HCT116 (cell line): ENCODE measurements at regions not wholly inside any gene's neighbourhood (a gene's known extent, or its start where the extent isn't known, plus 50 kb on each side); places are given as distances from the start of the nearest gene placed in this dataset.
A peak's percentile ranks its signal among the peaks of the same experiment; 100 is the strongest.

ENCODE experiments used
- ATAC-seq: fragments of 200-7000 bp; cut with Tn5 transposase; 2 replicates; pipeline ENCODE4 v1.9.1; 2020; ENCODE audit warnings: mild to moderate bottlenecking, moderate library complexity
- BruUV-seq: library from RNA; stranded (reverse); fragments of 400-500 nt; replicated peaks from 2 replicates; lab custom pipeline; 2021; lab: Mats Ljungman, UMichigan
- CTCF ChIA-PET: fragments of 300-600 bp; sonication (Branson Sonifier 250); formaldehyde crosslinking; loops from one replicate; lab custom pipeline; 2021; ENCODE audit warnings: antibody characterized with exemption; lab: Charles Lee
- POLR2A ChIA-PET: fragments of 300-600, 350-600 bp; sonication (Branson Sonifier 250); formaldehyde crosslinking; loops from one replicate; lab custom pipeline; 2021; ENCODE audit warnings: antibody characterized with exemption; lab: Charles Lee
- RAD21 ChIA-PET, 2 experiments: fragments of 300-600 bp; sonication (Branson Sonifier 250); formaldehyde crosslinking; loops; one replicate each; lab custom pipeline; 2023; ENCODE audit warnings: low total read pairs in 2 of 2; ENCODE audit not compliant: uncharacterized antibody in 2 of 2, unreplicated experiment in 2 of 2, low non-redundant PET in 1 of 2; lab: Charles Lee
- DNase-seq: peaks from one replicate; pipeline ENCODE4 v3.0.0-alpha.2; 2010; ENCODE audit warnings: low read depth, low spot score
- H2AFZ ChIP-seq: fragments of 200-600 bp; shearing (Covaris generic), sonication (generic); 2 replicates; pipeline ENCODE4 v1.6.1; 2017; ENCODE audit warnings: low read depth, mixed run types, mixed read lengths, antibody characterized with exemption, low read length; ENCODE audit not compliant: poor library complexity, severe bottlenecking
- H3K27ac ChIP-seq: 2 replicates; pipeline ENCODE4 v1.5.1; 2012; ENCODE audit warnings: low read depth, low read length
- H3K27me3 ChIP-seq: fragments of 200-600 bp; sonication (generic); 2 replicates; pipeline ENCODE4 v1.6.1; 2016; ENCODE audit warnings: mixed run types, low read length, mixed read lengths; ENCODE audit not compliant: insufficient read depth
- H3K36me3 ChIP-seq, 2 experiments: fragments of 200-500 bp in 1 of 2; fragments of 200-600 bp in 1 of 2; sonication (Bioruptor generic) in 1 of 2; sonication (generic) in 1 of 2; 2 replicates each; pipeline versions ENCODE4 v1.5.1 to v1.6.1; 2014 to 2016; ENCODE audit warnings: low read length in 2 of 2, inconsistent platforms in 1 of 2, mixed read lengths in 1 of 2, mixed run types in 1 of 2; ENCODE audit not compliant: insufficient read depth in 2 of 2, control insufficient read depth in 1 of 2
- H3K4me1 ChIP-seq, 2 experiments: fragments of 200-600 bp in 1 of 2; sonication (generic) in 1 of 2; 2 replicates each; pipeline versions ENCODE4 v1.5.1 to v1.6.1; 2012 to 2017; ENCODE audit warnings: low read length in 2 of 2, inconsistent platforms in 1 of 2, mild to moderate bottlenecking in 1 of 2, mixed read lengths in 1 of 2, mixed run types in 1 of 2, moderate library complexity in 1 of 2; ENCODE audit not compliant: insufficient read depth in 2 of 2, control insufficient read depth in 1 of 2
- H3K4me2 ChIP-seq: fragments of 200-600 bp; sonication (generic); 2 replicates; pipeline ENCODE4 v1.6.1; 2017; ENCODE audit warnings: mixed run types, low read length, mixed read lengths
- H3K4me3 ChIP-seq, 2 experiments: fragments of 200-600 bp in 1 of 2; sonication (generic) in 1 of 2; replicated peaks in 1 of 2; 2 replicates each; pipeline ENCODE4 v1.5.1; 2011 to 2016; ENCODE audit warnings: low read length in 2 of 2, control low read depth in 1 of 2, low read depth in 1 of 2, mild to moderate bottlenecking in 1 of 2, mixed read lengths in 1 of 2, mixed run types in 1 of 2
- H3K79me2 ChIP-seq: fragments of 200-600 bp; sonication (generic); 2 replicates; pipeline ENCODE4 v1.6.1; 2017; ENCODE audit warnings: mild to moderate bottlenecking, mixed run types, low read length, moderate library complexity, mixed read lengths; ENCODE audit not compliant: insufficient read depth
- H3K9ac ChIP-seq: fragments of 200-600 bp; sonication (generic); 2 replicates; pipeline ENCODE4 v1.6.1; 2016; ENCODE audit warnings: low read length, mixed read lengths
- H3K9me2 ChIP-seq: fragments of 200-600 bp; sonication (generic), shearing (Covaris generic); 2 replicates; pipeline ENCODE4 v1.6.1; 2017; ENCODE audit warnings: mixed run types, mild to moderate bottlenecking, moderate library complexity; ENCODE audit not compliant: insufficient read depth
- H3K9me3 ChIP-seq, 2 experiments: fragments of 200-500 bp in 1 of 2; fragments of 200-600 bp in 1 of 2; sonication (Bioruptor generic) in 1 of 2; sonication (generic) in 1 of 2; 2 replicates each; pipeline ENCODE4 v1.6.1; 2014 to 2017; ENCODE audit warnings: low read length in 2 of 2, mixed read lengths in 2 of 2, inconsistent platforms in 1 of 2, low read depth in 1 of 2, mild to moderate bottlenecking in 1 of 2, mixed run types in 1 of 2, moderate library complexity in 1 of 2; ENCODE audit not compliant: control insufficient read depth in 1 of 2, insufficient read depth in 1 of 2
- H4K20me1 ChIP-seq: fragments of 200-600 bp; sonication (generic), shearing (Covaris generic); 2 replicates; pipeline ENCODE4 v1.6.1; 2017; ENCODE audit warnings: mixed run types, mild to moderate bottlenecking, moderate library complexity; ENCODE audit not compliant: insufficient read depth
- ELF1 ChIP-seq: IDR thresholded peaks from 2 replicates; pipeline ENCODE4 v1.6.1; 2012; ENCODE audit warnings: low read depth, borderline replicate concordance
- EZH2 ChIP-seq: fragments of 200-600 bp; sonication (generic); IDR thresholded peaks from 2 replicates; pipeline ENCODE4 v1.6.1; 2017; ENCODE audit warnings: antibody characterized with exemption, mixed run types
- FOSL1 ChIP-seq: IDR thresholded peaks from 2 replicates; pipeline ENCODE4 v1.6.1; 2012; ENCODE audit warnings: low read depth
- JUND ChIP-seq: IDR thresholded peaks from 2 replicates; pipeline ENCODE4 v1.6.1; 2012
- RAD21 ChIP-seq: IDR thresholded peaks from 2 replicates; pipeline ENCODE4 v1.6.1; 2012; ENCODE audit warnings: low read depth, mild to moderate bottlenecking
- SIN3A ChIP-seq: IDR thresholded peaks from 2 replicates; pipeline ENCODE4 v1.6.1; 2012; ENCODE audit warnings: low read depth
- SP1 ChIP-seq: IDR thresholded peaks from 2 replicates; pipeline ENCODE4 v1.6.1; 2012; ENCODE audit warnings: low read depth
- YY1 ChIP-seq: IDR thresholded peaks from 2 replicates; pipeline ENCODE4 v1.6.1; 2011; ENCODE audit warnings: low read length, low read depth, moderate library complexity, mild to moderate bottlenecking; ENCODE audit not compliant: insufficient replicate concordance; ENCODE audit errors: extremely low read depth
- ZNF274 ChIP-seq: fragments of 200-500 bp; sonication (Bioruptor generic); IDR thresholded peaks from 2 replicates; pipeline ENCODE4 v1.6.1; 2014; ENCODE audit warnings: mild to moderate bottlenecking, low read depth, low read length, inconsistent platforms
- intact Hi-C: fragments of 100-400 bp; cut with micrococcal nuclease; formaldehyde crosslinking; loops from 2 replicates; pipeline ENCODE4 v1.10.0; 2022
- TF ChIP-seq, protein P1 (sequence below): IDR thresholded peaks from 2 replicates; pipeline ENCODE4 v1.6.1; 2011; ENCODE audit warnings: mild to moderate bottlenecking, low read length, moderate library complexity; ENCODE audit not compliant: insufficient replicate concordance; ENCODE audit errors: extremely low read depth
- TF ChIP-seq, protein P2 (sequence below), 3 experiments: fragments of 200-600 bp in 1 of 3; sonication (generic) in 1 of 3; IDR thresholded peaks in 2 of 3; conservative IDR thresholded peaks in 1 of 3; 2 replicates each; pipeline ENCODE4 v1.5.1; 2012 to 2017; ENCODE audit warnings: low read depth in 2 of 3, low read length in 2 of 3, antibody characterized with exemption in 1 of 3, borderline replicate concordance in 1 of 3, control low read depth in 1 of 3, mild to moderate bottlenecking in 1 of 3, mixed read lengths in 1 of 3, mixed run types in 1 of 3, moderate library complexity in 1 of 3; ENCODE audit not compliant: insufficient read depth in 1 of 3

DNA sequence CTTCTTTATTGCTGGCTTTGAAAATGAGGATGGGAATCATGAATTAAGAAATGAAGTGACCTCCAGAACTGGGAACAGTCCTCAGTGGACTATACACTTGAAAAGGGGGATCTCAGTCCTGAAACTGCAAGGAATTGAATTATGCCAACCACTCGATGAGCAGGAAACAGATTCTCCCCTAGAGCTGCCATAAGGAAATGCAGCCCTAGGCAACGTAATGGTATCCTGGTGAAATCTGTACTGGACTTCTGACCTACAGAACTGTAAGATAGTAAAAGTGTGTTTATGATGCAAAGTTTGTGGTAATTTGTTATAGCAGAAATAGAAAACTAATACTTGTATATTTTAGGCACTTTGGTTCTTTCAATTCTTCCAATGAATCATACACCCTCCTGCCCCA is 236.4 kb upstream of the TAC1 start:
- H3K27me3 ChIP-seq = no peaks in the 10 kb centered on the region
- intact Hi-C loops = no loop called here
- no TSS peak for BruUV-seq
- ATAC-seq (no peak), DNase-seq (no peak)
- no peak for TF ChIP-seq YY1
- ChIA-PET RAD21 (no interaction called here), CTCF (no interaction called here), POLR2A (no interaction called here)
- H3K27ac ChIP-seq = no peak overlapping the region
- H3K4me2 ChIP-seq = no peak overlapping the region
- no peaks in the 10 kb centered on the region for H3K4me1 ChIP-seq
- no peak overlapping the region for H3K9ac ChIP-seq
- no peaks in the 10 kb centered on the region for H3K9me2 ChIP-seq
- H3K4me3 ChIP-seq = no peak overlapping the region
- no peaks in the 10 kb centered on the region for H3K79me2 ChIP-seq
- H4K20me1 ChIP-seq = no peaks in the 10 kb centered on the region
- no peak overlapping the region for H2AFZ ChIP-seq
- H3K36me3 ChIP-seq = no peaks in the 10 kb centered on the region
- no peaks in the 10 kb centered on the region for H3K9me3 ChIP-seq

DNA sequence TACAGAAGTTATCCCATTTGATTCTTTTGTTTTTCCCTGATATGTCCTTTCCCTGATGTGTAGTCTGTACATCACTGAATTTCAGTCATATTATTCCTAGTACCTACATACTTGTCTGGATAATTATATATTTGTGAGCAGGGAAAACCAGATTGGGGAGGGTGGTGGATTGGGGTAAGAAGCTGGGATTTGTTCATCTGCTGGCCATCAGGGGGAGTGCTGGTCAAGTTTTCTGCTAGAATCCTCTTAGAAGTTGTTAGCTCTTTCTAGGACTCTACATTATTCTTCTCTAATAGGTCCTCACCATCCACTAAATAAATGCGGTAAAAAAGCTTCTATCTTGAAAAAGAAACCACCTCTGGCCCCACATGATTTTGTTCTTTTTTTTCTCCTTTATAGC is 232.7 kb upstream of the TAC1 start:
- no peak overlapping the region for H3K9ac ChIP-seq
- CTCF ChIA-PET = interaction anchor here (1.0 to 1.5 kb wide), 5 partner anchors 320 to 514 kb away, joined by 3 to 14 read pairs (median 4); no protein-coding TSS in a partner anchor
- H3K4me3 ChIP-seq = no peak overlapping the region
- intact Hi-C loops = loop anchor here (1.0 kb wide), 1 partner anchor 336 kb away; no protein-coding TSS in a partner anchor
- H3K27ac ChIP-seq = no peak overlapping the region
- ATAC-seq (peak; percentile 80), DNase-seq (peak; percentile 29)
- no peaks in the 10 kb centered on the region for H3K9me3 ChIP-seq
- no TSS peak for BruUV-seq
- no peaks in the 10 kb centered on the region for H3K4me1 ChIP-seq
- no peaks in the 10 kb centered on the region for H3K79me2 ChIP-seq
- H2AFZ ChIP-seq = no peak overlapping the region
- RAD21 ChIA-PET = no interaction called here
- no peaks in the 10 kb centered on the region for H3K27me3 ChIP-seq
- peak; percentile 66 for TF ChIP-seq RAD21
- no peak for TF ChIP-seq JUND
- no peak for TF ChIP-seq FOSL1
- TF ChIP-seq, protein P1, sequence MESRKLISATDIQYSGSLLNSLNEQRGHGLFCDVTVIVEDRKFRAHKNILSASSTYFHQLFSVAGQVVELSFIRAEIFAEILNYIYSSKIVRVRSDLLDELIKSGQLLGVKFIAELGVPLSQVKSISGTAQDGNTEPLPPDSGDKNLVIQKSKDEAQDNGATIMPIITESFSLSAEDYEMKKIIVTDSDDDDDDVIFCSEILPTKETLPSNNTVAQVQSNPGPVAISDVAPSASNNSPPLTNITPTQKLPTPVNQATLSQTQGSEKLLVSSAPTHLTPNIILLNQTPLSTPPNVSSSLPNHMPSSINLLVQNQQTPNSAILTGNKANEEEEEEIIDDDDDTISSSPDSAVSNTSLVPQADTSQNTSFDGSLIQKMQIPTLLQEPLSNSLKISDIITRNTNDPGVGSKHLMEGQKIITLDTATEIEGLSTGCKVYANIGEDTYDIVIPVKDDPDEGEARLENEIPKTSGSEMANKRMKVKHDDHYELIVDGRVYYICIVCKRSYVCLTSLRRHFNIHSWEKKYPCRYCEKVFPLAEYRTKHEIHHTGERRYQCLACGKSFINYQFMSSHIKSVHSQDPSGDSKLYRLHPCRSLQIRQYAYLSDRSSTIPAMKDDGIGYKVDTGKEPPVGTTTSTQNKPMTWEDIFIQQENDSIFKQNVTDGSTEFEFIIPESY = no peak
- TF ChIP-seq SIN3A = no peak
- no peak for TF ChIP-seq SP1
- TF ChIP-seq, protein P2, sequence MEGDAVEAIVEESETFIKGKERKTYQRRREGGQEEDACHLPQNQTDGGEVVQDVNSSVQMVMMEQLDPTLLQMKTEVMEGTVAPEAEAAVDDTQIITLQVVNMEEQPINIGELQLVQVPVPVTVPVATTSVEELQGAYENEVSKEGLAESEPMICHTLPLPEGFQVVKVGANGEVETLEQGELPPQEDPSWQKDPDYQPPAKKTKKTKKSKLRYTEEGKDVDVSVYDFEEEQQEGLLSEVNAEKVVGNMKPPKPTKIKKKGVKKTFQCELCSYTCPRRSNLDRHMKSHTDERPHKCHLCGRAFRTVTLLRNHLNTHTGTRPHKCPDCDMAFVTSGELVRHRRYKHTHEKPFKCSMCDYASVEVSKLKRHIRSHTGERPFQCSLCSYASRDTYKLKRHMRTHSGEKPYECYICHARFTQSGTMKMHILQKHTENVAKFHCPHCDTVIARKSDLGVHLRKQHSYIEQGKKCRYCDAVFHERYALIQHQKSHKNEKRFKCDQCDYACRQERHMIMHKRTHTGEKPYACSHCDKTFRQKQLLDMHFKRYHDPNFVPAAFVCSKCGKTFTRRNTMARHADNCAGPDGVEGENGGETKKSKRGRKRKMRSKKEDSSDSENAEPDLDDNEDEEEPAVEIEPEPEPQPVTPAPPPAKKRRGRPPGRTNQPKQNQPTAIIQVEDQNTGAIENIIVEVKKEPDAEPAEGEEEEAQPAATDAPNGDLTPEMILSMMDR (IDR thresholded peaks at IDR 0.05 in 2 of 3, conservative IDR thresholded peaks at IDR 0.05 in 1 of 3; ENCODE audit: borderline replicate concordance in 1 of 3, insufficient read depth in 1 of 3, low read depth in 2 of 3, low read length in 2 of 3) = peak; percentile 28 to 65 (median 59); a peak in 5 of 6 replicates
- TF ChIP-seq EZH2 = no peak
- no peak for TF ChIP-seq ZNF274
- TF ChIP-seq ELF1 = no peak
- TF ChIP-seq, all 23 proteins: peak for 2
- POLR2A ChIA-PET = no interaction called here
- H3K9me2 ChIP-seq = no peaks in the 10 kb centered on the region
- H4K20me1 ChIP-seq = no peaks in the 10 kb centered on the region
- H3K36me3 ChIP-seq = no peaks in the 10 kb centered on the region
- no peak overlapping the region for H3K4me2 ChIP-seq
